ENCODE measurements at regions not wholly inside any gene's neighbourhood (a gene's known extent, or its start where the extent isn't known, plus 50 kb on each side); places are given as distances from the start of the nearest gene placed in this dataset.

DNA sequence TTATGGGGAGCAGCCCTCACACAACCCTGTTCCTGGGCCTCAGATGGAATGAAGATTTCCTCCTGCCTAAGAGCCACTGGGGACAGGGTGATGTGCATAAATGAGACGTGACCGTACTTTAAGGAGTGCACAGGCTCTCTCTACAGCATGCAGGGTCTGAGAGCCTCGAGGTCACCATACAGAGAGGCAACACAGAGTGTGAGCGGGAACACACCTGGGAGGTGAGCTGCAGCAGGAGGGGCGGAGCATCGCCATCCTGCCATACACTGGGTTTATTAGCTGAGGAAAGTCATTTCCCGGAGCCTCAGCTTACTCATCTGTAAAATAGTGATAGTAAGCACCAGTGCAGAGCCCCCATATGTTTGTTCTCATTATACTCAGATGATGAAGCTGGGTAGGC lies 182.5 kb upstream of the RAD23B start:
- Mint-ChIP-seq H3K9me3 (no peaks in the 10 kb centered on the region), H3K27ac (no peak overlapping the region), H3K4me3 (no peak overlapping the region), H3K36me3 (ENCODE audit: low read depth) (no peaks in the 10 kb centered on the region), H3K4me1 (ENCODE audit: low read depth) (no peaks in the 10 kb centered on the region), H3K27me3 (ENCODE audit: low read depth) (no peaks in the 10 kb centered on the region)
- CTCF ChIA-PET = no interaction called here
- no peak for DNase-seq
- intact Hi-C loops (cut with micrococcal nuclease) = no loop called here

DNA sequence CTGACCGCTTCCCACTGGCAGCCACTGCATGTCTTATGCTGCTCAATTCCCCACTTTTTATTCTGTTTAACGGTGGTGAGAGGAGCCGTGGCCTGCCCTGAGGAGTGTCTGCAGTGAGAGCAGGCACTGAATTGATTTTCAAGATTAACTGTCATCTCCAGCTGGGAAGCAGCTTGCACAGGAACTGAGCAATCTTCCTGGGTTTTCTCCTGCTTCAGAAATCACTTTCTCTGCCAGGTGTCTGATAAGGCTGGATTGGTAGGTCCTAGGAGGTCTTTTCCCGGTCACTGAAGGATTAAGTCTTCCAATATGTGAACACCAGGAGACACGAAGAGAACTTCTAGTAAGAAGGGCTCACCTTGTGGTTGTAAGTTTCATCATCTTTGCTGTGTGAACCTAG lies 181.1 kb upstream of the RAD23B start:
- H3K4me3 Mint-ChIP-seq = no peak overlapping the region
- CTCF ChIA-PET = no interaction called here

DNA sequence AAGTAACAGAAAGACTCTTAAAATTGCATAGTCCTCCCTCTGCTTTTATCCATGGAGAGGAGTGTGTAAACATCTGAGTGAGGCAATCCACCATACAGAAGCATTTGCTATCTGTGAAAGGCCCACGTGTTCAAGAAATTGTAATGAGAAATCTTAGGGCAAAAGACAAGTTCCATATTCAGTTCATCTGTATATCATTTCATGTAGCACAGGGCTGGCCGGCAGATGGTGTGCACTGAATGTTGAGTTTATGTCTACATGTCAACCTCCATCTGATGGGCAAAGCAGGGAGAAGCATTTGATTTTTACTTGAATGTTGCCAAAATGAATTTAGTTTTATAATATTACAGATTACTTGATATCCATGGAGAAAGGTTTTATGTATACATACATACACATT lies 179.5 kb upstream of the RAD23B start:
- no peak for DNase-seq
- Mint-ChIP-seq H3K27ac (no peak overlapping the region), H3K36me3 (ENCODE audit: low read depth) (no peaks in the 10 kb centered on the region), H3K9me3 (no peaks in the 10 kb centered on the region), H3K4me1 (ENCODE audit: low read depth) (no peaks in the 10 kb centered on the region), H3K4me3 (no peak overlapping the region), H3K27me3 (ENCODE audit: low read depth) (no peaks in the 10 kb centered on the region)
- CTCF ChIA-PET = no interaction called here
- intact Hi-C loops (cut with micrococcal nuclease) = no loop called here

More for the DNA sequence above, 181.1 kb upstream of the RAD23B start:
- no peaks in the 10 kb centered on the region for H3K9me3 Mint-ChIP-seq
- H3K36me3 Mint-ChIP-seq (ENCODE audit: low read depth) = no peaks in the 10 kb centered on the region
- H3K4me1 Mint-ChIP-seq (ENCODE audit: low read depth) = no peaks in the 10 kb centered on the region
- no peaks in the 10 kb centered on the region for H3K27me3 Mint-ChIP-seq (ENCODE audit: low read depth)
- intact Hi-C loops (cut with micrococcal nuclease) = no loop called here
- DNase-seq = no peak
- H3K27ac Mint-ChIP-seq = no peak overlapping the region

DNA sequence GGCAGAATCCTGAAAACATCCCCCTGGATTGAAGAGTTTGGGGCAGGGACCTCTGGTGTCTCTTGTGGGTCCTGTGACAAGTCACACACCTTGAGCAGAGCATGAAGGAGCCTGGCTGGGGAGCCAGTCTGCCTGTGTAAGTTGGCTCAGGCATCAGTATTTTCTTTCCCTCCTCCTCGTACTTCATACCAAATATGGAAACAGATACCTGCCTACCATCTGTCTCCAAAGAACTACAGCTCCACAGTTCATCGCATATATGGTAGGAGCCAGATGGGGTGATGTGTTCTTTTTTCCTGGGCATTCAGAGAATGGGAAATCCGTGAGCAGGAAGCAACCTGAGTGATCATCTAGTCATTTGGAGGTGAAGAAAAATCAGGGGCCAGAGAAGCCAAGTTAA lies 177.3 kb upstream of the RAD23B start:
- no peak for DNase-seq
- Mint-ChIP-seq H3K27me3 (ENCODE audit: low read depth) (peaks cover 6% of the 10 kb centered on the region), H3K36me3 (ENCODE audit: low read depth) (no peaks in the 10 kb centered on the region), H3K4me3 (no peak overlapping the region), H3K9me3 (no peaks in the 10 kb centered on the region), H3K4me1 (ENCODE audit: low read depth) (no peaks in the 10 kb centered on the region), H3K27ac (no peak overlapping the region)
- intact Hi-C loops (cut with micrococcal nuclease) = no loop called here
- CTCF ChIA-PET = no interaction called here

DNA sequence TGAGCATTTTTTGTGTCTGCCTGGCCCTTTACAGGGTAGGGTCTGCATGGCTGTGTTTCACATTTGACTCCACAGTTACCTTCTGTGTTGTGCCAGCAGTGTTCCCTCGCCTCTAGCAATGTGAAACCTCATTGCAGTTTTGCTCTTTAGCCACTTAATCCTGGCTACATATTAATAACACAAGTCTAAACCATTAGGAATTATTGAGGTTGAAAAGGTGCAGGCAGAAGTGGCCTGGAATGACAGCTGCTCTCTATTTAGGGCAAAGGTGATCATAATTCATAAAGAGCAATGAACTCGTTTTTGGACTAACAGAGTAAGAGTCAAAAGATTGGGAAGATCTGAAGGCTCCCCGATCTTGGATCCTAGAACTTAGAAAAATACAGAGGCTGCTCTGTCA lies 176.7 kb upstream of the RAD23B start:
- H3K36me3 Mint-ChIP-seq (ENCODE audit: low read depth) = no peaks in the 10 kb centered on the region
- CTCF ChIA-PET = no interaction called here
- H3K4me1 Mint-ChIP-seq (ENCODE audit: low read depth) = no peaks in the 10 kb centered on the region
- no peaks in the 10 kb centered on the region for H3K9me3 Mint-ChIP-seq
- no peak for DNase-seq
- H3K27ac Mint-ChIP-seq = no peak overlapping the region
- intact Hi-C loops (cut with micrococcal nuclease) = no loop called here
- H3K27me3 Mint-ChIP-seq (ENCODE audit: low read depth) = peaks cover 6% of the 10 kb centered on the region
- H3K4me3 Mint-ChIP-seq = no peak overlapping the region

DNA sequence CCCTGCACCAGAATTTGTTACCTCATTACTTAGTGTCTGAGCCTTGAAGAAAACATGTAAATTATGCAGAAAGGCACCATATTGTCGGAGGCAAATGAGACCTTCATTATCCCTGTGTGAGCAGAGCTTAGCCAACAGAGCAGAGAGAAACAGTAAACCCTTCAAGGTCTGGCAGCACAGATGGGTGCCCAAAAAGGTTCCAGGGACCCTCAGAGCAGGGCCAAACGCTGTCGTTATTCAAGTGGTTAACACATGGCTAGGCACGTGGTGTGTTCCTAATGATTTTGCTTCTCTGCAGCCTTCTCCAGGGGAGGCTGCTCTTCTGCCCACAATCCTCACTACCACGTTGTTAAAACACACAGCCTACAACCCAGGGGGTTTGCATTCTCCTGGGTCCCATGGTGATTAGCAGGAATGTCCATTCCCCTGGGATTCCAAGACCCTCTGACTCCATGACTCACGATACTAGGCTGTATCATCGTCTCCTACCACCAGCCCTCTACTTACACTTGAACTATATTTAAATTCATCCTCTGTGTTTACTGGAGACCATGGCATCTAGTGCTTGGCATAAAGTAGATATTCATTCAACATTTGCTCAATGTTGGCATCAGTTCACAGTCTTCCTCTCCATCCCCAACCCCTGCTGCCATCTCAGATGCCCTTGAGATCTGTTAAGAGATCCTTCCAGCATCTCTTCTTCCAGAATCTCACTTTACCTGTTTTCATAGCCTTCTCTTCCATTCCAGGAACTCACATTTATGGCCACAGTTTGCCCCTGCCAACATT lies 174.5 kb upstream of the RAD23B start:
- Mint-ChIP-seq H3K27ac (no peak overlapping the region), H3K27me3 (ENCODE audit: low read depth) (peaks cover 10% of the 10 kb centered on the region), H3K4me3 (no peak overlapping the region), H3K36me3 (ENCODE audit: low read depth) (no peaks in the 10 kb centered on the region), H3K9me3 (no peaks in the 10 kb centered on the region), H3K4me1 (ENCODE audit: low read depth) (no peaks in the 10 kb centered on the region)
- no peak for DNase-seq
- intact Hi-C loops (cut with micrococcal nuclease) = no loop called here
- CTCF ChIA-PET = no interaction called here

DNA sequence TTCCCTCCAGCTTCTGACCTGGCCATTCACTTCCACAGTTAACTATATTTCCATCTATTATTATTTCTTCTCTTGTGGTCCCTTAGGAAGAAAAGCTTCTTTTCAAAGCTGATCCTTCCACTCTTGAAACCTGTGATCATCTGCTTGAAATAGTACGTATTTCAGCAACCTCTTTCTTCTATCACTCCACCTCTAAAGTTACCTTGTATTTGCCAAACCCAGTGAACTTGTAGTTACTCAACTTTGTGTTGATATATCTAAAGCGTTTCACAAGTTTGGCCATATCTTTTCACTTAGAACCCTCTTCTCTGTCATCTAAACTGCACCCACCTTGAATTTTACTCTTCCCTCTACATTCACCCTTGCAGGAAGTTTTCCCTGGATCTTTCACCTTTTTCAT lies 173.8 kb upstream of the RAD23B start:
- no peaks in the 10 kb centered on the region for H3K4me1 Mint-ChIP-seq (ENCODE audit: low read depth)
- H3K9me3 Mint-ChIP-seq = no peaks in the 10 kb centered on the region
- peaks cover 12% of the 10 kb centered on the region for H3K27me3 Mint-ChIP-seq (ENCODE audit: low read depth)
- H3K27ac Mint-ChIP-seq = no peak overlapping the region
- intact Hi-C loops (cut with micrococcal nuclease) = no loop called here
- DNase-seq = no peak
- H3K36me3 Mint-ChIP-seq (ENCODE audit: low read depth) = no peaks in the 10 kb centered on the region
- CTCF ChIA-PET = no interaction called here
- no peak overlapping the region for H3K4me3 Mint-ChIP-seq

DNA sequence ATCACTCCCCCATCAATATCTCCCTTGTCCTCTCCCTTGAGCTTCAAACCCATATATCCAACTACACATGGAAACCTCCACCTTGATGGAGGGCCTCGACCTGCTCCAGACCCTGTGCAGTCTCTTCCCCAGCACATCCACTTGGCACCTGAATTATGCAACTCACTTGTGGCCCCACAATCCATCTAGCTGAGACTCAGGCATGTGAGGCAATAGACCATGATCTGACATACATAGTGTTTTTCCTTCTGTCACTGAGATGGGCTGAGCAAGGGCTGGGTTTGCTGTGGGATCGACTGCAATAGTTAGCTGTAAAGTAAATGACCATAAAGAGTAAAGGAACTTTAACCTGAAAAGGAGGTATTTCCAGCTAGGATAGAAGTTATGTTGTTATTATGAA lies 172.9 kb upstream of the RAD23B start:
- peaks cover 12% of the 10 kb centered on the region for H3K27me3 Mint-ChIP-seq (ENCODE audit: low read depth)

DNA sequence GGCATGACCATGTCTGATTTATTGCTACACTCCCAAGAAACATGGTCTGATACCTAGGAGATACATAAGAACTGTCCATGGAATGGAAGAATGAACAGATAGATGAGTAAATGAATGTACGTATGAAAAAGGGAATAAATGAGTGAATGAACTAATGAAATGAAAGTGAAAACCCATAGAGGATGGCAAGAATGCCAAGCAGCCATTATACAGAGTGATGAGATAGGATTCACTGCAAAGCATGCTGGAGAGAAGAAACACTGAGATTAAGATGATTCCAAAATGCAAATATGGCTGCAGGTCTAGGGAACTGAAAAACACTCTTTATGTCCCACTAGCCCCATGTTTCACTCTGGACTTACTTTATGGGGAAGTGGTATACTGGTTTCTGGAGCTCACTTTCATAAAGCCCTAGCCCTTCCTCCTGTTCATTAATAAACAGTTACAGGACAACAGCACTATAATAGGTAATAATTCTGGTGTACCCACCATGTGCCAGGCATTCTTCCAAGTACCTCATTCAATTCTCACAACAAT lies 170.3 kb upstream of the RAD23B start:
- CTCF ChIA-PET = no interaction called here
- no peaks in the 10 kb centered on the region for H3K9me3 Mint-ChIP-seq
- no peaks in the 10 kb centered on the region for H3K36me3 Mint-ChIP-seq (ENCODE audit: low read depth)
- intact Hi-C loops (cut with micrococcal nuclease) = no loop called here
- no peaks in the 10 kb centered on the region for H3K4me1 Mint-ChIP-seq (ENCODE audit: low read depth)
- no peak overlapping the region for H3K27ac Mint-ChIP-seq
- peaks cover 12% of the 10 kb centered on the region for H3K27me3 Mint-ChIP-seq (ENCODE audit: low read depth)
- no peak overlapping the region for H3K4me3 Mint-ChIP-seq
- DNase-seq = no peak

More for the DNA sequence above, 172.9 kb upstream of the RAD23B start:
- DNase-seq = no peak
- Mint-ChIP-seq H3K36me3 (ENCODE audit: low read depth) (no peaks in the 10 kb centered on the region), H3K9me3 (no peaks in the 10 kb centered on the region), H3K4me1 (ENCODE audit: low read depth) (no peaks in the 10 kb centered on the region), H3K4me3 (no peak overlapping the region), H3K27ac (no peak overlapping the region)
- intact Hi-C loops (cut with micrococcal nuclease) = no loop called here
- CTCF ChIA-PET = no interaction called here

DNA sequence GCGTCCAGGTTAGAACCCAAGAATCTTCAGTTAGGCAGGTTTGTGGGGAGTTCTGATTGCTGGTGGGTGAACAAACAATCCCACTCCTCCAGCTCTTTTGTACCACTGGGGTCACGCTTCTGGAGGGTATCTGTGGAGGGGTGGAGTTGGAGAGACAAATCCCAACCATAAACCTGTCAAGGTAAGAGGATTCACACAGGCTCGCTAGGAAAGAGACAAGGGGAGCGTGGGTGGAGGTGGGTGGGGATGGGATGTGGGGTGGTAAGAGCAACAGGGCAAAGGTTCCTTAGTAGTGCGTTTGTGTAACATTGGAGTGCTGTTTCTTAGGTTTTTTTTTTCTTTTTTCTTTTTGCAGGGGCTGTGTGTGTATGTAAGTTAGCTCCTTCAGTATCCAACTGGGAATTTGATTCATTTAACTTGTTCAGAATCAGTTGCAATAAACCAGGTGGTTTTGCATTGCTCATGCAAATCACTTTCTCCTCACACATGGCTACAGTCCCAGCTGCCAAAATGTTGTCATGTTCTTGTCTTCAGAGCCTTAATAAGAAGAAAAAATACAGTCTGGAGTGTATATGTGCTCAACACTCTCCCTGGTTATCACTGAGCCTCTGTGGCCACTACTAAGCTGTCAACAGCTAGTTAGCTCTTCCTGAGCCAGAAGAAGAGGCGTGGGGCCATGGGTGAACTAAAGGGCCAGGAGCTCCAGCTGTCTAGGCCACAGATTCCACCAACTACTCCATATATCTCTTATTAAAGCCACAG lies 164.0 kb upstream of the RAD23B start:
- CTCF ChIA-PET = interaction anchor here (1.7 kb wide), 1 partner anchor 19 kb away, joined by 5 read pairs; no protein-coding TSS in a partner anchor
- no peak overlapping the region for H3K27ac Mint-ChIP-seq

DNA sequence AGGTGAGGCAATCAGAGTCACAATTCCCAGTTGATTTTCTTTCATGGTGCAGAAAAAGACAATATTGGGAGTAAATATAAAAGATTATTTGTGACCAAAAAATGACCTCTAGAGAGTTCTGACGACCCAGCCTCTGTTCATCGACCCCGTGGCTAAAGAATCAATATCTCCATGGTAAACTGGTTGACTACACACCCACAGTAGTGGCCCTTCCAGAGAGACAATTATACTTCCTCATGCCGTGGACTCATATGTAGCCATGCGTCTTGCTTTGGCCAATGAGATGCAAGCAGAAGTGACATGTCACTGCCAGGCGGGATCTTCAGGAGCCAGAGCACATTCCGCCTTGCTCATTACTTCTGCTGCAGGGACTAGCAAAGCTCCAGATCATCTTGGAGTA lies 163.3 kb upstream of the RAD23B start:
- Mint-ChIP-seq H3K27ac (no peak overlapping the region), H3K4me3 (no peak overlapping the region)

More for the DNA sequence above, 164.0 kb upstream of the RAD23B start:
- DNase-seq = no peak
- Mint-ChIP-seq H3K4me3 (no peak overlapping the region), H3K4me1 (ENCODE audit: low read depth) (no peaks in the 10 kb centered on the region), H3K36me3 (ENCODE audit: low read depth) (no peaks in the 10 kb centered on the region), H3K9me3 (no peaks in the 10 kb centered on the region), H3K27me3 (ENCODE audit: low read depth) (peaks cover 4% of the 10 kb centered on the region)
- intact Hi-C loops (cut with micrococcal nuclease) = no loop called here

DNA sequence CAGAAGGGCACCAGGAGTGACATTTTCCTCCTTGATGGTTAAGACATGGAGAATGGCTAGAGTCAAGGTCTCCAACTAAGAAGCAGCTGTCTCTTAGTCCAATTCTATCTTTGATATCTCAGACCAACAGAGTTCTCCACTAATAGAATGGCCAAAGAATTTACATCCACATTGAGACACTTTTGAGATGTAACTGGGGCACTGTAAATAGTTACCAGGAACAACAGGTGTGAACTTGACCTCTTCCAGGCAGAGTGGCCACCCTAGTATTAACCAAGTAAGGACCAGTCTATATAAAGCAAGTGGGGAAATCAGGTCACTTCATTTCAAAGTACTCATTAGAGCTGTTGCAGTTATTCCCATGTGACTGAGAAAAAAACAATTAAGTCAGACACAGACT lies 159.7 kb upstream of the RAD23B start:
- Mint-ChIP-seq H3K4me1 (ENCODE audit: low read depth) (no peaks in the 10 kb centered on the region), H3K36me3 (ENCODE audit: low read depth) (no peaks in the 10 kb centered on the region), H3K4me3 (no peak overlapping the region), H3K9me3 (no peaks in the 10 kb centered on the region), H3K27me3 (ENCODE audit: low read depth) (peaks cover 10% of the 10 kb centered on the region), H3K27ac (no peak overlapping the region)
- CTCF ChIA-PET = no interaction called here
- DNase-seq = no peak
- intact Hi-C loops (cut with micrococcal nuclease) = no loop called here

More for the DNA sequence above, 163.3 kb upstream of the RAD23B start:
- Mint-ChIP-seq H3K4me1 (ENCODE audit: low read depth) (no peaks in the 10 kb centered on the region), H3K36me3 (ENCODE audit: low read depth) (no peaks in the 10 kb centered on the region), H3K27me3 (ENCODE audit: low read depth) (peaks cover 3% of the 10 kb centered on the region), H3K9me3 (no peaks in the 10 kb centered on the region)
- no peak for DNase-seq
- CTCF ChIA-PET = interaction anchor here (1.7 kb wide), 1 partner anchor 18 kb away, joined by 5 read pairs; no protein-coding TSS in a partner anchor
- intact Hi-C loops (cut with micrococcal nuclease) = no loop called here

DNA sequence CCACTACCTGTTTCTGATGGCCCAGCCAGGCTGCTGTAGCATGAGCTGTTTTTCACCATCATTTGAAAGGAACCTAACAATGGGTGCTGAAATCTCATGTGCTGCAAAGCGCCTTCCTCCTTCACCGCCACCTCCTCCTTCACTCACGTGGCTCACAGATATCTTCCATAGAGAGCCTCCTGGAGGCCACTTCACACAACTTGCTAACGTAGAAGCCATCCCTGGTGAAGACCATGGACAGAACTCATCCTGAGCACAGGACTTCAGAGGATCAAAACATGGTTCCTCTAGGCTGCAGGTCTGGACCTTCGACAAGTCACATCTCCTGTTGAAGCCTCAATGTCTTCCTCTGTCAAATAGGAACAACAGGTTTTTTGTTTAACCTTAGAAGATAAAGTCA lies 155.5 kb upstream of the RAD23B start:
- CTCF ChIA-PET = no interaction called here
- Mint-ChIP-seq H3K9me3 (no peaks in the 10 kb centered on the region), H3K36me3 (ENCODE audit: low read depth) (no peaks in the 10 kb centered on the region), H3K4me3 (no peak overlapping the region), H3K4me1 (ENCODE audit: low read depth) (no peaks in the 10 kb centered on the region), H3K27me3 (ENCODE audit: low read depth) (peaks cover 8% of the 10 kb centered on the region), H3K27ac (no peak overlapping the region)
- no peak for DNase-seq
- intact Hi-C loops (cut with micrococcal nuclease) = no loop called here

Data from activated naive CD4-positive, alpha-beta T cell treated with anti-CD3 and anti-CD28 coated beads for 36 hours (primary cell).